OCI-LY7 (cell line): ENCODE measurements at regions not wholly inside any gene's neighbourhood (a gene's known extent, or its start where the extent isn't known, plus 50 kb on each side); places are given as distances from the start of the nearest gene placed in this dataset.

Source experiments
- CTCF ChIP-seq: fragments of 200-600 bp; sonication (generic); conservative IDR thresholded peaks from 2 replicates; pipeline ENCODE4 v1.5.1; 2014; ENCODE audit warnings: mild to moderate bottlenecking, antibody characterized with exemption, low read length, moderate library complexity, mixed read lengths
- EZH2phosphoT487 ChIP-seq: fragments of 200-600 bp; sonication (generic); IDR thresholded peaks from 2 replicates; pipeline ENCODE4 v1.6.1; 2018; ENCODE audit warnings: low read depth, borderline replicate concordance, mild to moderate bottlenecking, mixed run types, antibody characterized with exemption, low read length, moderate library complexity, mixed read lengths

GRCh38 chr18:57207124-57207916 lies 60.4 kb downstream of the BOD1L2 start:
- TF ChIP-seq CTCF, result no peak
- no peak for TF ChIP-seq EZH2phosphoT487
